GM10266 (cell line): ENCODE measurements at regions not wholly inside any gene's neighbourhood (a gene's known extent, or its start where the extent isn't known, plus 50 kb on each side); places are given as distances from the start of the nearest gene placed in this dataset.
"Not testable (repeated sequence)": the region's sequence is repeated elsewhere in the genome, so short reads cannot be mapped to it uniquely, and the experiment has no call there.

Experiments
- DNase-seq: peaks from one replicate; pipeline ENCODE4 v3.0.0; 2012; ENCODE audit errors: extremely low spot score
- TF ChIP-seq, protein P1 (sequence below): IDR thresholded peaks from 2 replicates; pipeline ENCODE4 v1.5.1; 2012; ENCODE audit warnings: mild to moderate bottlenecking, low read depth; ENCODE audit not compliant: control insufficient read depth, insufficient read depth; ENCODE audit errors: missing control alignments

DNA sequence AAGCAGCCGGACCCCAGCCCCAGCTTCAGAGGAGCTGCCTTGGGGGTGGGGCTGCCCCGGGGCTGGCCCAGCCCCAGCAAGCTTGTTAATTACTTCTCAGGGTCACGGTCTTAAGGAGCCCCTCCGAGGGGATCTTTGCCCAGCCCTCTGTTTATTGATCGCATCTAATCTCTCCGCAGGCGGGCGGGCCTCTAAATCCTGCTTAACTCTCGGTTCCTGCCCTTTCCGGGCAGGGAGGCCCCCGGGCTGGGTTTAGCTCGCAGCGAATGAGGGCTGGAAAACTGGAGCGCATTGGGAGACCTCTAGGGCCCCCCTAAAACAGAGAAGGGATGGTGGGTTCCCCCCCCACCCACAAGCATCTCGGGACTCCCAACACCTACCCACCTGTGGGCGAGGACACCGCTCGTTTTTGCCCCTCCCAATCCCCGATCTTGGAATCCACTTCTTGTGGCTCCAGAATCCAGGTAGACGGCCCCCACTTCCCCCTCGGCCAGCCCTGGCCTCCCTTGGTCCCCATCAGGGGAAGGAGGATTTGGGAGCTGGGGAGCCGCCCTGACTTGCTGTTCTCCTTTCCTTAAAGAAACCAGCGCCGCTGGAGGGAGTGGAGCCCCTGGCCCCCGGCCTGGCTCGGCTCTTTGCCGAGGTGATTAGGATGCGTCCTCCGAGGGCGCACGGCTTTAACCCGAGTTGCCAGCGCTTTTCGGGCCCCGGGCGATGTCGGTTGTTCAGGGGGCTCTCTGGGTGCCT lies 59.5 kb upstream of the ADGRL1 start:
- no peak for DNase-seq
- TF ChIP-seq, protein P1, sequence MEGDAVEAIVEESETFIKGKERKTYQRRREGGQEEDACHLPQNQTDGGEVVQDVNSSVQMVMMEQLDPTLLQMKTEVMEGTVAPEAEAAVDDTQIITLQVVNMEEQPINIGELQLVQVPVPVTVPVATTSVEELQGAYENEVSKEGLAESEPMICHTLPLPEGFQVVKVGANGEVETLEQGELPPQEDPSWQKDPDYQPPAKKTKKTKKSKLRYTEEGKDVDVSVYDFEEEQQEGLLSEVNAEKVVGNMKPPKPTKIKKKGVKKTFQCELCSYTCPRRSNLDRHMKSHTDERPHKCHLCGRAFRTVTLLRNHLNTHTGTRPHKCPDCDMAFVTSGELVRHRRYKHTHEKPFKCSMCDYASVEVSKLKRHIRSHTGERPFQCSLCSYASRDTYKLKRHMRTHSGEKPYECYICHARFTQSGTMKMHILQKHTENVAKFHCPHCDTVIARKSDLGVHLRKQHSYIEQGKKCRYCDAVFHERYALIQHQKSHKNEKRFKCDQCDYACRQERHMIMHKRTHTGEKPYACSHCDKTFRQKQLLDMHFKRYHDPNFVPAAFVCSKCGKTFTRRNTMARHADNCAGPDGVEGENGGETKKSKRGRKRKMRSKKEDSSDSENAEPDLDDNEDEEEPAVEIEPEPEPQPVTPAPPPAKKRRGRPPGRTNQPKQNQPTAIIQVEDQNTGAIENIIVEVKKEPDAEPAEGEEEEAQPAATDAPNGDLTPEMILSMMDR: no peak

DNA sequence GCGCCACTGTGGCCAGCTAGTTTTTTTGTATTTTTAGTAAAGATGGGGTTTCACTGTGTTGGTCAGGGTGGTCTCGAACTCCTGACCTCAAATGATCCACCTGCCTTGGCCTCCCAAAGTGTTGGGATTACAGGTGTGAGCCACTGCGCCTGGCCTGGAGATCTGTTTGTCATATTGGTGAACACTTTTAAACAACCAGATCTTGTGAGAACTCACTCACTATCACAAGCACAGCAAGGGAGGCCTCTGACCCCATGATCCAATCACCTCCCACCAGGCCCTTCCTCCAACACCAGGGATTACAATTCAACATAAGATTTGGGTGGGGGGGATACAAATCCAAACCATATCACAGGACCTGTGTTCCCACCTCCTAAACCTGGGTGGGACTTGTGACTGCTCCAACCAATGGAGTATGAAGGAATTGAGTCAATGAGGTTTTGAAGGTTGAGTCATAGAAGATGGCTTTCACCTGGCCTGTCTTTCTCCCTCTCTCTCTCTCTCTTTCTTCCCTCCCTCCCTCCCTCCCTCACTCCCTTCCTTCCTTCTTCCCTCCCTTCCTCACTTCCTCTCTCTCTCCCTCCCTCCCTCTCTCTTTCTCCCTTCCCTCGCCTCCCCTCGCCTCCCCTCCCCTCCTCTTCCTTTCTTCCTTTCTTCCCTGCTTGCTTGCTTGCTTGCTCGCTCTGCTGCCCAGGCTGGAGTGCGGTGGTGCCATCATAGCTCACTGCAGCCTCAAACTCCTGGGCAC lies 50.1 kb upstream of the ADGRL1 start:
- not testable (repeated sequence) for DNase-seq
